Pancreas (tissue), 10 donors: ENCODE measurements at regions not wholly inside any gene's neighbourhood (a gene's known extent, or its start where the extent isn't known, plus 50 kb on each side); places are given as distances from the start of the nearest gene placed in this dataset.

Source experiments
- ATAC-seq, 4 donors: fragments of 200-7000 bp; cut with Tn5 transposase; one replicate each; pipeline versions ENCODE4 v1.8.0 to v1.9.1; 2020; ENCODE audit warnings: mild to moderate bottlenecking in 4 of 4, moderate library complexity in 4 of 4
- DNase-seq, 6 donors: peaks; one replicate each; pipeline ENCODE4 v3.0.0-alpha.2; 2020
- FAIRE-seq: peaks from 2 replicates; lab custom pipeline; 2012; peaks lifted over from hg19 to GRCh38; lab: Jason Lieb, UNC
- H3K27ac ChIP-seq, 4 donors: fragments of 200-600 bp; sonication (generic); 1 replicate in 3 of 4; 2 replicates in 1 of 4; pipeline versions ENCODE4 v1.5.0 to v1.8.0; 2020
- H3K27me3 ChIP-seq, 4 donors: fragments of 200-600 bp; one replicate each; pipeline ENCODE4 v1.8.0; 2021
- H3K36me3 ChIP-seq, 3 donors: fragments of 200-600 bp; sonication (generic) in 1 of 3; one replicate each; pipeline versions ENCODE4 v1.5.0 to v1.8.0; 2020 to 2021
- H3K4me1 ChIP-seq, 3 donors: fragments of 200-600 bp; one replicate each; pipeline ENCODE4 v1.8.0; 2021
- H3K4me3 ChIP-seq, 4 donors: fragments of 200-600 bp; sonication (generic) in 2 of 4; one replicate each; pipeline versions ENCODE4 v1.5.0 to v1.8.0; 2020 to 2021
- H3K9me3 ChIP-seq, 4 donors: fragments of 200-600 bp; one replicate each; pipeline ENCODE4 v1.8.0; 2021
- CTCF ChIP-seq, 4 donors: fragments of 200-600 bp; sonication (generic) in 3 of 4; IDR thresholded peaks; one replicate each; pipeline versions ENCODE4 v1.5.0 to v1.8.0; 2021; ENCODE audit warnings: antibody characterized with exemption in 4 of 4
- WGBS, 2 donors: extraction: QIAGEN DNeasy Blood & Tissue Kit; methylation state at CpG; one replicate each; pipeline ENCODE4 v1.1.7; 2013; 5-methylcytosine and 5-hydroxymethylcytosine counted together
- intact Hi-C, 3 donors: fragments of 100-400 bp; cut with DNase I; formaldehyde crosslinking; loops; one replicate each; pipeline versions ENCODE4 v1.11.1 to v1.14.2; 2022
- donor health status: healthy with polysubstance abuse.
- donor health status: DM: no; HTN: no; CAD: no; lungs with moderate emphysema.
- donor health status: DM: no; HTN: no; CAD: no.
- donor health status: control.
- donor health status: control.
- donor health status: Bipolar disorder and iron deficiency.
- donor health status: DM: yes; HTN: yes; CAD: no.
- donor health status: DM: no; HTN: no; CAD: no.
- donor health status: DM: no; HTN: no; CAD: no.
- donor health status: DM: yes; HTN: yes; CAD: no.

GRCh38 chr5:174384509-174384947 lies 339.0 kb downstream of the NSG2 start:
- H3K9me3 ChIP-seq = no peaks in the 10 kb centered on the region
- no peaks in the 10 kb centered on the region for H3K4me1 ChIP-seq
- intact Hi-C loops = no loop called here
- no peak overlapping the region for H3K4me3 ChIP-seq
- no peaks in the 10 kb centered on the region for H3K27me3 ChIP-seq
- FAIRE-seq (no peak), DNase-seq (no peak), ATAC-seq (no peak)
- H3K27ac ChIP-seq = no peak overlapping the region
- TF ChIP-seq CTCF (IDR thresholded peaks at IDR 0.05) = no peak
- 66% methylated on average over 17 of the region's 17 CpGs for WGBS, 2 donors
- H3K36me3 ChIP-seq = no peaks in the 10 kb centered on the region

- TF ChIP-seq CTCF (IDR thresholded peaks at IDR 0.05) = no peak
- no peaks in the 10 kb centered on the region for H3K27me3 ChIP-seq
- no peaks in the 10 kb centered on the region for H3K9me3 ChIP-seq
- H3K36me3 ChIP-seq = no peaks in the 10 kb centered on the region
- ATAC-seq = peak in 1 of 4 donors; percentile 41
- H3K27ac ChIP-seq = no peak overlapping the region
- WGBS, 2 donors = 73 to 85% methylated on average over 3 of the region's 3 CpGs
- intact Hi-C loops = no loop called here
- no peak overlapping the region for H3K4me3 ChIP-seq
- DNase-seq = no peak
- no peak for FAIRE-seq
- no peaks in the 10 kb centered on the region for H3K4me1 ChIP-seq
Measured at GRCh38 chr5:174386306-174386705, 338.1 kb upstream of the MSX2 start.

- H3K36me3 ChIP-seq = no peaks in the 10 kb centered on the region
- ATAC-seq = no peak
- H3K4me3 ChIP-seq = no peak overlapping the region
- no peaks in the 10 kb centered on the region for H3K9me3 ChIP-seq
- WGBS, 2 donors = 34 to 63% methylated on average over 2 of the region's 2 CpGs
- no peak for TF ChIP-seq CTCF (IDR thresholded peaks at IDR 0.05)
- intact Hi-C loops = no loop called here
- no peak overlapping the region for H3K27ac ChIP-seq
- FAIRE-seq = no peak
- H3K27me3 ChIP-seq = no peaks in the 10 kb centered on the region
- no peaks in the 10 kb centered on the region for H3K4me1 ChIP-seq
- no peak for DNase-seq
Measured at GRCh38 chr5:174386846-174387245, 337.5 kb upstream of the MSX2 start.

GRCh38 chr5:174387448-174387847 lies 336.9 kb upstream of the MSX2 start:
- TF ChIP-seq CTCF (IDR thresholded peaks at IDR 0.05) = no peak
- Histone ChIP-seq H3K27me3 (no peaks in the 10 kb centered on the region), H3K4me3 (no peak overlapping the region), H3K9me3 (no peaks in the 10 kb centered on the region), H3K4me1 (no peaks in the 10 kb centered on the region), H3K36me3 (no peaks in the 10 kb centered on the region), H3K27ac (no peak overlapping the region)
- 86 to 97% methylated on average over 1 of the region's 1 CpG for WGBS, 2 donors
- no peak for ATAC-seq
- DNase-seq = no peak
- FAIRE-seq = no peak
- intact Hi-C loops = no loop called here

GRCh38 chr5:174392892-174393291 lies 331.5 kb upstream of the MSX2 start:
- DNase-seq = no peak
- FAIRE-seq = no peak
- Histone ChIP-seq H3K36me3 (no peaks in the 10 kb centered on the region), H3K4me1 (no peaks in the 10 kb centered on the region), H3K27ac (no peak overlapping the region), H3K27me3 (no peaks in the 10 kb centered on the region), H3K9me3 (no peaks in the 10 kb centered on the region), H3K4me3 (no peak overlapping the region)
- intact Hi-C loops = no loop called here
- WGBS, 2 donors = 66 to 71% methylated on average over 6 of the region's 6 CpGs
- no peak for ATAC-seq
- no peak for TF ChIP-seq CTCF (IDR thresholded peaks at IDR 0.05)
